ENCODE measurements at regions not wholly inside any gene's neighbourhood (a gene's known extent, or its start where the extent isn't known, plus 50 kb on each side); places are given as distances from the start of the nearest gene placed in this dataset.

DNA sequence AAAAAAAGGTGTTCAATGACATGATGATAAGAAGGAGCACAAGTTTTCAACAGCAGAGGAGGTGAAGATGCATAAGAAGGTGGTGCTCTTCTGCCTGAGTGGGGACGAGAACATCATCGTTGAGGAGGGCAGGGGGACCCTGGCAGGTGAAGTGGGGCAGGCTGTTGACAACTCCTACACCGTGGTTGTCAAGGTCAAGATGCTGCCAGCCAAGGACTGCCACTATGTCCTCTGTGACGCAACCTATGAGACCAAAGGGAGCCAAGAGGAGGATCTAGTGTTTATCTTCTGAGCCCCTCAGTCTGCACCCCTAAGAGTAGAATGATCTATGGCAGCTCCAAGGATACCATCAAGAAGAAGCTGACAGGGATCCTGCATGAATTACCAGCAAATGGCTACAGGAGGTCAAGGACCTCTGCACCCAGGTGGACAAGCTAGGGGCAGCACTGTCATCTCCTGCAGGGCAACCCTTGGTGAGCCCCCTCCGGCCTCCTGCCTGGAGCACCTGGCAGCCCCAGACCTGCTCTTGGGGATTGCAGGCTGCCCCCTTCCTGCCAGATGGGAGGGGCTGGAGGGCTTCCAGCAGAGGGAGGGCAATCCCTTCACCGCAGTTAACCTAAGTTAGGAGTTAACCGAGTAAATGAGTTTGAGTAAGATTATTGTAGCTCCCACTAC, 80.5 kb downstream of the ZNF281 start:
- TF ChIP-seq EZH2 (IDR thresholded peaks at IDR 0.05) (no peak), POLR2AphosphoS5 (IDR thresholded peaks at IDR 0.05; ENCODE audit: borderline replicate concordance, low read depth, low read length) (no peak)
